Stimulated activated CD4-positive, alpha-beta T cell treated with anti-CD3 and anti-CD28 coated beads, Interleukin-4, amount 100 ng/mL, for 24 hours (primary cell): ENCODE measurements at regions not wholly inside any gene's neighbourhood (a gene's known extent, or its start where the extent isn't known, plus 50 kb on each side); places are given as distances from the start of the nearest gene placed in this dataset.
"Not testable (repeated sequence)": the region's sequence is repeated elsewhere in the genome, so short reads cannot be mapped to it uniquely, and the experiment has no call there.

Experiments used
- DNase-seq: peaks from one replicate; pipeline ENCODE4 v3.0.0-alpha.2; 2020

GRCh38 chr14:41549821-41550607 is 56.7 kb upstream of the LRFN5 start:
- DNase-seq: no peak

GRCh38 chr14:41549282-41549681 is 57.4 kb upstream of the LRFN5 start:
- DNase-seq: no peak

- DNase-seq: no peak
These were observed 58.0 kb upstream of the LRFN5 start for GRCh38 chr14:41548666-41549065.

- no peak for DNase-seq
These were observed 65.3 kb upstream of the LRFN5 start for GRCh38 chr14:41541333-41541732.

- no peak for DNase-seq
These were observed 74.4 kb upstream of the LRFN5 start for GRCh38 chr14:41532255-41532654.

GRCh38 chr14:41521891-41522290 is 84.8 kb upstream of the LRFN5 start:
- DNase-seq: no peak

- not testable (repeated sequence) for DNase-seq
These were observed 88.6 kb upstream of the LRFN5 start for GRCh38 chr14:41518030-41518429.

GRCh38 chr14:41506552-41506951 is 100.1 kb upstream of the LRFN5 start:
- no peak for DNase-seq

- DNase-seq: no peak
These were observed 101.2 kb upstream of the LRFN5 start for GRCh38 chr14:41505491-41505890.

GRCh38 chr14:41498959-41499358 is 107.7 kb upstream of the LRFN5 start:
- DNase-seq: no peak

GRCh38 chr14:41490323-41490722 is 116.4 kb upstream of the LRFN5 start:
- DNase-seq: no peak

- DNase-seq: no peak
These were observed 117.2 kb upstream of the LRFN5 start for GRCh38 chr14:41489315-41489972.

- DNase-seq: no peak
These were observed 118.3 kb upstream of the LRFN5 start for GRCh38 chr14:41488401-41488800.

GRCh38 chr14:41482861-41483260 is 123.8 kb upstream of the LRFN5 start:
- no peak for DNase-seq

GRCh38 chr14:41476526-41476925 is 130.2 kb upstream of the LRFN5 start:
- DNase-seq: no peak

GRCh38 chr14:41461380-41461779 is 145.3 kb upstream of the LRFN5 start:
- no peak for DNase-seq

GRCh38 chr14:41457393-41457792 is 149.3 kb upstream of the LRFN5 start:
- DNase-seq: no peak

GRCh38 chr14:41449066-41449465 is 157.6 kb upstream of the LRFN5 start:
- no peak for DNase-seq

GRCh38 chr14:41446008-41446407 is 160.7 kb upstream of the LRFN5 start:
- no peak for DNase-seq

- no peak for DNase-seq
These were observed 183.2 kb upstream of the LRFN5 start for GRCh38 chr14:41423503-41423902.

GRCh38 chr14:41421308-41421707 is 185.4 kb upstream of the LRFN5 start:
- not testable (repeated sequence) for DNase-seq

GRCh38 chr14:41419709-41420108 is 187.0 kb upstream of the LRFN5 start:
- no peak for DNase-seq

- no peak for DNase-seq
These were observed 187.8 kb upstream of the LRFN5 start for GRCh38 chr14:41418851-41419250.

GRCh38 chr14:41409806-41410205 is 196.9 kb upstream of the LRFN5 start:
- no peak for DNase-seq

- DNase-seq: no peak
These were observed 202.6 kb upstream of the LRFN5 start for GRCh38 chr14:41404126-41404525.
